Parathyroid adenoma (tissue), 2 donors: ENCODE measurements at regions not wholly inside any gene's neighbourhood (a gene's known extent, or its start where the extent isn't known, plus 50 kb on each side); places are given as distances from the start of the nearest gene placed in this dataset.
A peak's percentile ranks its signal among the peaks of the same experiment; 100 is the strongest.

ENCODE experiments used
- H2AFZ ChIP-seq: fragments of 300-600 bp; sonication (generic); one replicate; pipeline ENCODE4 v1.7.0; 2017; ENCODE audit warnings: antibody characterized with exemption, mild to moderate bottlenecking
- H3K27ac ChIP-seq: fragments of 300-600 bp; sonication (generic); one replicate; pipeline ENCODE4 v1.7.0; 2017
- H3K27me3 ChIP-seq: fragments of 300-600 bp; sonication (generic); one replicate; pipeline ENCODE4 v1.7.0; 2017; ENCODE audit warnings: low read length; ENCODE audit not compliant: control insufficient read depth, insufficient read depth
- H3K36me3 ChIP-seq: fragments of 300-600 bp; sonication (generic); one replicate; pipeline ENCODE4 v1.7.0; 2017; ENCODE audit warnings: low read length; ENCODE audit not compliant: control insufficient read depth, insufficient read depth
- H3K4me1 ChIP-seq: fragments of 300-600 bp; sonication (generic); one replicate; pipeline ENCODE4 v1.7.0; 2017; ENCODE audit warnings: control low read depth
- H3K4me2 ChIP-seq: fragments of 300-600 bp; sonication (generic); one replicate; pipeline ENCODE4 v1.7.0; 2017; ENCODE audit warnings: low read length
- H3K4me3 ChIP-seq: fragments of 300-600 bp; sonication (generic); one replicate; pipeline ENCODE4 v1.7.0; 2017; ENCODE audit warnings: low read depth, low read length
- H3K79me2 ChIP-seq: fragments of 300-600 bp; sonication (generic); one replicate; pipeline ENCODE4 v1.7.0; 2017; ENCODE audit warnings: control low read depth
- H3K9ac ChIP-seq: fragments of 300-600 bp; sonication (generic); one replicate; pipeline ENCODE4 v1.7.0; 2017; ENCODE audit warnings: mild to moderate bottlenecking
- H3K9me3 ChIP-seq: fragments of 300-600 bp; sonication (generic); one replicate; pipeline ENCODE4 v1.7.0; 2017; ENCODE audit warnings: low read length; ENCODE audit not compliant: control insufficient read depth
- TF ChIP-seq, protein P1 (sequence below): fragments of 300-600 bp; sonication (generic); IDR thresholded peaks from one replicate; pipeline ENCODE4 v1.7.0; 2017; ENCODE audit warnings: antibody characterized with exemption, mild to moderate bottlenecking
- donor health status: primary hyperparathyroidism.

DNA sequence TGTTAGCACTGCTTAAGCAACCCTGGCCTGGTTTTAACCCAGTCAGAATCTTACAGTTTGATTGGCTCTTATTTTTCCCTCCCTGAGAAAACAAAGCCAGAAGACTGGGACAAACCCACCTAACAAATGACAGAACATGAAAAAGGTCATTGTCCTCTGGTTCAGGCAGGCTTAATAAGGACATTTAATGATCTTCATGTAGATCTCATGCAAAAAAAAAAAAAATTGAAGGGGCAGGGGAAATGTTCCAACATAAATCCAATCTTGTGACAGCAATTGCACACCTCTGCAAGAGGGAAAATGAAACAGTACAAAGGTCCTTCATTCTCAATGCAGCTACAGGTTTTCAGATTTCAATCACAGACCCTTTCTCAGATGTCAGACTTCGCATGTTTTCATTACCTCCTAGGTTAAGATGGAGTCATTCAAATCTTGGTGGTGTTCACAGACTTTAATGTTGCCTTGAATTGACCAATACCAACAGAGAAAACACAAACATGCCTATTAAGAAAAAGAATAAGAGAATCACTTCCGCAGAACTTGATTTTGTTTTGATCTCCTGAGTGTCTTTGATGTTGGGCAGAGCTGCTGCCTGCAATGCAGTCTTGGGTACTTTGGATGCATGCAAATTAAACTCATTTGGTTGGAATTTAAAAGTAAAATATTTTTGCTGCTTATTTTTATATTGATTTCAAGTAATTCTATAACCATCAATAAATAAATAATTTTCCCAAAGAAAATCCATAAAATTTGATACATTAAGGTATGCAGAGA lies 359.0 kb downstream of the BTG1 start:
- no peaks in the 10 kb centered on the region for H3K27me3 ChIP-seq
- H3K4me1 ChIP-seq: peaks cover 8% of the 10 kb centered on the region
- H3K36me3 ChIP-seq: no peaks in the 10 kb centered on the region
- H3K27ac ChIP-seq: no peak overlapping the region
- TF ChIP-seq, protein P1, sequence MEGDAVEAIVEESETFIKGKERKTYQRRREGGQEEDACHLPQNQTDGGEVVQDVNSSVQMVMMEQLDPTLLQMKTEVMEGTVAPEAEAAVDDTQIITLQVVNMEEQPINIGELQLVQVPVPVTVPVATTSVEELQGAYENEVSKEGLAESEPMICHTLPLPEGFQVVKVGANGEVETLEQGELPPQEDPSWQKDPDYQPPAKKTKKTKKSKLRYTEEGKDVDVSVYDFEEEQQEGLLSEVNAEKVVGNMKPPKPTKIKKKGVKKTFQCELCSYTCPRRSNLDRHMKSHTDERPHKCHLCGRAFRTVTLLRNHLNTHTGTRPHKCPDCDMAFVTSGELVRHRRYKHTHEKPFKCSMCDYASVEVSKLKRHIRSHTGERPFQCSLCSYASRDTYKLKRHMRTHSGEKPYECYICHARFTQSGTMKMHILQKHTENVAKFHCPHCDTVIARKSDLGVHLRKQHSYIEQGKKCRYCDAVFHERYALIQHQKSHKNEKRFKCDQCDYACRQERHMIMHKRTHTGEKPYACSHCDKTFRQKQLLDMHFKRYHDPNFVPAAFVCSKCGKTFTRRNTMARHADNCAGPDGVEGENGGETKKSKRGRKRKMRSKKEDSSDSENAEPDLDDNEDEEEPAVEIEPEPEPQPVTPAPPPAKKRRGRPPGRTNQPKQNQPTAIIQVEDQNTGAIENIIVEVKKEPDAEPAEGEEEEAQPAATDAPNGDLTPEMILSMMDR: no peak
- no peaks in the 10 kb centered on the region for H3K79me2 ChIP-seq
- no peak overlapping the region for H3K4me2 ChIP-seq
- H3K9me3 ChIP-seq: no peaks in the 10 kb centered on the region
- no peak overlapping the region for H2AFZ ChIP-seq
- H3K4me3 ChIP-seq: no peak overlapping the region
- no peak overlapping the region for H3K9ac ChIP-seq

DNA sequence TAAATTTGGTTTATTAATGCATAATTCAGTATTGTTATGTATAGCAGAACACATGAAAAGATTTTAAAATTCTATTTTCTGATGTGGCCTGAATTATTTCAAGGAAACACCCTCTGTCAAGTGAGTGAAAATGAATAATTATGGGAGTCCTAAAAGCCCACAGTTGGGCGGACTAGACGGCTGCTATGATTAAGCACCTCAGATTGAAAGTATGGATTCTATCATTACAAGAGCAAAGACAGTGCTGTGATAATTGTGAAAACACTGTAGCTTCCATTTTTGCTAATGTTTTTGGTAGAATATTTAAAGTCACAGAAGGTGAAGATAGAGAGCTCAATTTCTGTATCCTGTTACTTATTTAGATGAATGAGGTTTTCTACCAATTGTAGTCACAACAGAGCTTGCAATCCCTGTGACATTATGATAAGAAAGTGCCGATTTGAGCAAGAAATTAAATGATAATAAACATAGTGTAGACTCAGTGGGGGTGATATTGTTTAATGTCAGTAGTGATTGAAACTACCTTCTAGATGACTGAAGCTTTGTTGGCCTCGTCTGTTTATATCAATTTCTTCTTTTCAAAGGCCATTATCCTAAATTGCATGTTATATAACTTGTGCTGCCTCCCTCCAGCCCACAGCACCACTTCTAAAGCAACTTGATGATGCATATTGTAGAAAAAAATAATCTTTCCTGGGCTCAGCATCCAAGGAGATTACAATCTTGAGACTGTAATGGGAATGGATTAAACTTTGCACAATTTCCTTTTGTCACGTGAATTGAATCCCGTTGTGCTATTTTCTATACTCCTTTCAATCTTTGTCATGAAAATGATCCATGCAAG lies 359.8 kb downstream of the BTG1 start:
- Histone ChIP-seq H3K27me3 (no peaks in the 10 kb centered on the region), H3K4me2 (peak overlapping the region; percentile 34), H2AFZ (peak overlapping the region; percentile 70), H3K9ac (no peak overlapping the region), H3K36me3 (no peaks in the 10 kb centered on the region), H3K9me3 (no peaks in the 10 kb centered on the region), H3K79me2 (no peaks in the 10 kb centered on the region), H3K27ac (peak overlapping the region; percentile 15), H3K4me3 (no peak overlapping the region), H3K4me1 (peaks cover 8% of the 10 kb centered on the region)
- TF ChIP-seq, protein P1: no peak

DNA sequence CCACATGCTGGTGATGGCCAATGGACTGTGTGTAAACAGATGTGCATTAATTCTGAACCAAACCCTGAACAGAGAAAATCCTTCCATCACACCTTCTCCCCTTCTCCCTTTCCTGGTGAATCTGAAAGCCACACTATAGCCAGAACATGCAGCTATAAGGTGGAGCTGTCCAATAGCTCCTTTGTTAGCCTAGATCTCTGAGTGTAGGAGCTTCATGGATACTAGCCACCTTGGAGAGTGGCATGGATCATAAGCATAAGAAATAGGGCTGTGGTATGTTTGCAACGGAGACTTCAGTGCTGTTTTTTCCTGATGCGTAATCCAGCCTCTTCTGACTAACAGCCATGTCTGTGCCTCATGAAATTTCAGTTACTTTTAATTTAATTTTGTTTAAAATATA lies 364.5 kb downstream of the BTG1 start:
- Histone ChIP-seq H3K4me3 (no peak overlapping the region), H3K36me3 (no peaks in the 10 kb centered on the region), H2AFZ (no peak overlapping the region), H3K4me1 (peaks cover 19% of the 10 kb centered on the region), H3K9me3 (no peaks in the 10 kb centered on the region), H3K79me2 (no peaks in the 10 kb centered on the region), H3K9ac (no peak overlapping the region), H3K27ac (no peak overlapping the region), H3K27me3 (no peaks in the 10 kb centered on the region), H3K4me2 (no peak overlapping the region)
- TF ChIP-seq, protein P1: no peak

DNA sequence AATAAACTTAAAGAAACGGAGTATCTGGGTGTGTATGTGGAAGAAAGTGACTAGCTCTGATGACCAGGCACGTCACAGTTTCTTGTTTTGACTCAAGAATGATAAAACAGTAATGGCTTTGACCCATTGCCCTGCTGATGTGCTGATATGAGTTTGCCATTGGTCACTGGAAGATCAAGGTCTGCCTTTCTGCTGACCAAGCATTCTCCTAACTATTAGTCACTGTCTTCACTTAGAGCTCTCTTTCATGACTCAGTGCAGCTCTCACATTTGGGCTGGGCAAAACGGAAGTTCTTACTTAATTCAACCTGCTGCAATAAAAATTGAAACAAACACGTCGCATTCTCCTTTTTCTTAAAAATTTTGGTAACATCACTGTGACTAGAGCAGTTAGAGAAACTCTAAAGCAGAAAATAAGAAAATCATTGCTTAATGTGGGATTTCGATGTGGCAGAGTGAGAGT lies 366.7 kb downstream of the BTG1 start:
- Histone ChIP-seq H3K9me3 (no peaks in the 10 kb centered on the region), H3K4me3 (peak overlapping the region; percentile 8), H2AFZ (peak overlapping the region; percentile 4), H3K27me3 (no peaks in the 10 kb centered on the region), H3K27ac (peak overlapping the region; percentile 37), H3K4me2 (peak overlapping the region; percentile 32), H3K36me3 (no peaks in the 10 kb centered on the region), H3K9ac (no peak overlapping the region), H3K79me2 (no peaks in the 10 kb centered on the region), H3K4me1 (peaks cover 12% of the 10 kb centered on the region)
- TF ChIP-seq, protein P1: no peak
